H9 (cell line): ENCODE measurements at regions not wholly inside any gene's neighbourhood (a gene's known extent, or its start where the extent isn't known, plus 50 kb on each side); places are given as distances from the start of the nearest gene placed in this dataset.
A peak's percentile ranks its signal among the peaks of the same experiment; 100 is the strongest.

Experiments used
- DNase-seq: peaks from one replicate; pipeline ENCODE4 v3.0.0-alpha.2; 2017
- H2AFZ ChIP-seq: one replicate; pipeline ENCODE4 v1.6.1; 2013; ENCODE audit warnings: mild to moderate bottlenecking, low read length, control low read depth, moderate library complexity
- H2AK5ac ChIP-seq: 2 replicates; pipeline ENCODE4 v1.6.1; 2013; ENCODE audit warnings: low read length, control low read depth, mixed read lengths; ENCODE audit not compliant: insufficient read length
- H2BK120ac ChIP-seq: one replicate; pipeline ENCODE4 v1.6.1; 2013; ENCODE audit warnings: low read depth, mild to moderate bottlenecking, low read length, control low read depth, inconsistent platforms; ENCODE audit not compliant: poor library complexity, severe bottlenecking
- H2BK12ac ChIP-seq: 2 replicates; pipeline ENCODE4 v1.6.1; 2013; ENCODE audit warnings: low read length, control low read depth, mixed read lengths, low read depth; ENCODE audit not compliant: insufficient read length
- H2BK15ac ChIP-seq: 2 replicates; pipeline ENCODE4 v1.6.1; 2013; ENCODE audit warnings: low read depth, low read length, control low read depth
- H2BK20ac ChIP-seq: one replicate; pipeline ENCODE4 v1.6.1; 2013; ENCODE audit warnings: low read depth, mild to moderate bottlenecking, low read length, control low read depth, inconsistent platforms; ENCODE audit not compliant: poor library complexity, severe bottlenecking
- H2BK5ac ChIP-seq: 2 replicates; pipeline ENCODE4 v1.6.1; 2013; ENCODE audit warnings: low read length, control low read depth, mixed read lengths; ENCODE audit not compliant: insufficient read length
- H3K14ac ChIP-seq: 2 replicates; pipeline ENCODE4 v1.6.1; 2013; ENCODE audit warnings: low read length, control low read depth; ENCODE audit not compliant: insufficient read depth
- H3K18ac ChIP-seq: 2 replicates; pipeline ENCODE4 v1.6.1; 2013; ENCODE audit warnings: low read depth, mild to moderate bottlenecking, mixed read lengths, low read length, control low read depth; ENCODE audit not compliant: insufficient read length
- H3K23ac ChIP-seq: 2 replicates; pipeline ENCODE4 v1.6.1; 2013; ENCODE audit warnings: low read length, control low read depth, mixed read lengths, low read depth; ENCODE audit not compliant: insufficient read length
- H3K23me2 ChIP-seq: 2 replicates; pipeline ENCODE4 v1.6.1; 2013; ENCODE audit warnings: low read depth, mild to moderate bottlenecking, mixed read lengths, low read length, control low read depth; ENCODE audit not compliant: insufficient read length, poor library complexity, severe bottlenecking
- H3K27ac ChIP-seq: 2 replicates; pipeline ENCODE4 v1.5.1; 2013; ENCODE audit warnings: low read length, control low read depth, mixed read lengths, low read depth; ENCODE audit not compliant: insufficient read length
- H3K27me3 ChIP-seq: 2 replicates; pipeline ENCODE4 v1.6.1; 2013; ENCODE audit warnings: low read length, control low read depth, inconsistent platforms; ENCODE audit not compliant: insufficient read depth
- H3K4ac ChIP-seq: 2 replicates; pipeline ENCODE4 v1.6.1; 2013; ENCODE audit warnings: low read depth, mild to moderate bottlenecking, control low read depth, inconsistent platforms, low read length, moderate library complexity
- H3K4me1 ChIP-seq: 2 replicates; pipeline ENCODE4 v1.6.1; 2013; ENCODE audit warnings: low read length, control low read depth, inconsistent platforms; ENCODE audit not compliant: insufficient read depth
- H3K4me2 ChIP-seq: 2 replicates; pipeline ENCODE4 v1.6.1; 2013; ENCODE audit warnings: low read length, control low read depth, mixed read lengths; ENCODE audit not compliant: insufficient read length, insufficient read depth
- H3K56ac ChIP-seq: 2 replicates; pipeline ENCODE4 v1.6.1; 2013; ENCODE audit warnings: low read depth, mild to moderate bottlenecking, mixed read lengths, low read length, control low read depth; ENCODE audit not compliant: insufficient read length
- H3K79me1 ChIP-seq: 2 replicates; pipeline ENCODE4 v1.6.1; 2013; ENCODE audit warnings: low read depth, mild to moderate bottlenecking, moderate library complexity, low read length, control low read depth, inconsistent platforms; ENCODE audit not compliant: insufficient read depth, poor library complexity, severe bottlenecking
- H3K79me2 ChIP-seq: 2 replicates; pipeline ENCODE4 v1.6.1; 2013; ENCODE audit warnings: low read length, control low read depth, inconsistent platforms; ENCODE audit not compliant: insufficient read depth
- H3K9ac ChIP-seq: 2 replicates; pipeline ENCODE4 v1.6.1; 2013; ENCODE audit warnings: low read length, control low read depth, mixed read lengths; ENCODE audit not compliant: insufficient read length; ENCODE audit errors: extremely low read depth
- H3K9me3 ChIP-seq: one replicate; pipeline ENCODE4 v1.6.1; 2013; ENCODE audit warnings: low read depth, low read length, inconsistent platforms; ENCODE audit not compliant: control insufficient read depth
- H3T11ph ChIP-seq: one replicate; pipeline ENCODE4 v1.6.1; 2013; ENCODE audit warnings: mild to moderate bottlenecking, low read length, control low read depth, inconsistent platforms
- H4K20me1 ChIP-seq: one replicate; pipeline ENCODE4 v1.6.1; 2013; ENCODE audit not compliant: control insufficient read depth, insufficient read length, insufficient read depth
- H4K5ac ChIP-seq: 2 replicates; pipeline ENCODE4 v1.6.1; 2013; ENCODE audit warnings: low read depth, mild to moderate bottlenecking, mixed read lengths, low read length, control low read depth; ENCODE audit not compliant: insufficient read length
- H4K8ac ChIP-seq: replicated peaks from 2 replicates; pipeline ENCODE4 v1.6.1; 2013; ENCODE audit warnings: low read length, control low read depth, mixed read lengths, low read depth; ENCODE audit not compliant: insufficient read length
- H4K91ac ChIP-seq: 2 replicates; pipeline ENCODE4 v1.6.1; 2013; ENCODE audit warnings: low read depth, mild to moderate bottlenecking, moderate library complexity, mixed read lengths, low read length, control low read depth; ENCODE audit not compliant: insufficient read length
- H3K27ac Mint-ChIP-seq, 3 experiments: 2 replicates in 2 of 3; 3 replicates in 1 of 3; pipeline ENCODE4 v1.8.0; 2020 to 2021; ENCODE audit warnings: mixed read lengths in 3 of 3, mild to moderate bottlenecking in 1 of 3, moderate library complexity in 1 of 3
- H3K27me3 Mint-ChIP-seq: 2 replicates; pipeline ENCODE4 v1.8.0; 2021; ENCODE audit warnings: low read depth, mild to moderate bottlenecking, moderate library complexity, mixed read lengths
- H3K36me3 Mint-ChIP-seq, 3 experiments: 2 replicates in 2 of 3; 3 replicates in 1 of 3; pipeline ENCODE4 v1.8.0; 2020 to 2021; ENCODE audit warnings: low read depth in 3 of 3, mixed read lengths in 3 of 3; ENCODE audit not compliant: insufficient read depth in 1 of 3
- H3K4me1 Mint-ChIP-seq, 2 experiments: 2 replicates each; pipeline ENCODE4 v1.8.0; 2020; ENCODE audit warnings: mixed read lengths in 2 of 2
- H3K4me3 Mint-ChIP-seq, 2 experiments: 2 replicates in 1 of 2; 3 replicates in 1 of 2; pipeline ENCODE4 v1.8.0; 2020 to 2021; ENCODE audit warnings: mild to moderate bottlenecking in 2 of 2, mixed read lengths in 2 of 2, moderate library complexity in 1 of 2
- H3K9me3 Mint-ChIP-seq, 2 experiments: 2 replicates in 1 of 2; 3 replicates in 1 of 2; pipeline ENCODE4 v1.8.0; 2020; ENCODE audit warnings: mild to moderate bottlenecking in 2 of 2, mixed read lengths in 2 of 2, moderate library complexity in 1 of 2
- CTCF ChIP-seq: fragments of 200-600 bp; sonication (generic); conservative IDR thresholded peaks from 3 replicates; pipeline ENCODE4 v1.8.0; 2021; ENCODE audit warnings: antibody characterized with exemption, mild to moderate bottlenecking
- WGBS: extraction: QIAGEN DNeasy Blood & Tissue Kit; methylation state at CpG from one replicate; pipeline ENCODE4 v1.1.7; 2013; ENCODE audit warnings: missing lambda C conversion rate, low lambda C conversion rate, mixed read lengths; ENCODE audit not compliant: insufficient read length; ENCODE audit errors: extremely low coverage; 5-methylcytosine and 5-hydroxymethylcytosine counted together

- Mint-ChIP-seq H3K4me1 (peaks cover 19% of the 10 kb centered on the region in 2 experiments), H3K4me3 (no peak overlapping the region), H3K36me3 (peaks cover 0 to 2% (median 0%) of the 10 kb centered on the region in 3 experiments; a peak in 2 of 7 replicates), H3K9me3 (peaks cover 5 to 12% of the 10 kb centered on the region in 2 experiments), H3K27me3 (peaks cover 20% of the 10 kb centered on the region), H3K27ac (no peak overlapping the region)
- Histone ChIP-seq H3K79me1 (no peaks in the 10 kb centered on the region), H3K4ac (no peak overlapping the region), H2BK120ac (no peak overlapping the region), H3K79me2 (no peaks in the 10 kb centered on the region), H3K23ac (no peak overlapping the region), H3K27ac (no peak overlapping the region), H3K56ac (no peak overlapping the region), H2BK5ac (no peak overlapping the region), H4K5ac (no peak overlapping the region), H2BK20ac (no peak overlapping the region), H2AK5ac (no peak overlapping the region), H4K8ac (no peak overlapping the region), H2AFZ (no peak overlapping the region), H3K18ac (no peak overlapping the region), H3K27me3 (no peaks in the 10 kb centered on the region), H3K9ac (no peak overlapping the region), H3K14ac (no peak overlapping the region), H3K4me1 (no peaks in the 10 kb centered on the region; the same call in 1 of the 2 replicates), H3T11ph (no peak overlapping the region), H4K20me1 (no peaks in the 10 kb centered on the region), H2BK15ac (no peak overlapping the region), H2BK12ac (no peak overlapping the region), H3K9me3 (no peaks in the 10 kb centered on the region), H3K23me2 (no peaks in the 10 kb centered on the region), H3K4me2 (no peak overlapping the region), H4K91ac (no peak overlapping the region)
- no CpG with 5 or more reads among the region's 5 CpGs for WGBS
- peak; percentile 64 for DNase-seq
- TF ChIP-seq CTCF, result no peak
These were observed 161.8 kb downstream of the CAVIN4 start for GRCh38 chr9:100739666-100740065.
